Upper lobe of right lung (tissue), 1 donor: ENCODE measurements at regions not wholly inside any gene's neighbourhood (a gene's known extent, or its start where the extent isn't known, plus 50 kb on each side); places are given as distances from the start of the nearest gene placed in this dataset.

Experiments
- ATAC-seq: fragments of 200-7000 bp; cut with Tn5 transposase; one replicate; pipeline ENCODE4 v1.9.1; 2020; ENCODE audit warnings: mild to moderate bottlenecking, moderate library complexity
- DNase-seq: peaks from one replicate; pipeline ENCODE4 v3.0.0-alpha.2; 2020
- H3K27ac ChIP-seq: fragments of 200-600 bp; one replicate; pipeline ENCODE4 v1.8.0; 2022
- H3K27me3 ChIP-seq: fragments of 200-600 bp; one replicate; pipeline ENCODE4 v1.8.0; 2022; ENCODE audit warnings: mild to moderate bottlenecking
- H3K36me3 ChIP-seq: fragments of 200-600 bp; one replicate; pipeline ENCODE4 v1.8.0; 2022
- H3K4me1 ChIP-seq: fragments of 200-600 bp; one replicate; pipeline ENCODE4 v1.8.0; 2022
- H3K4me3 ChIP-seq: fragments of 200-600 bp; one replicate; pipeline ENCODE4 v1.8.0; 2022; ENCODE audit warnings: mild to moderate bottlenecking
- H3K9me3 ChIP-seq: fragments of 200-600 bp; one replicate; pipeline ENCODE4 v1.8.0; 2022
- CTCF ChIP-seq: fragments of 200-600 bp; IDR thresholded peaks from one replicate; pipeline ENCODE4 v1.8.0; 2022; ENCODE audit warnings: antibody characterized with exemption
- intact Hi-C: fragments of 100-400 bp; cut with DNase I; formaldehyde crosslinking; loops from one replicate; pipeline ENCODE4 v1.11.0; 2022
- donor health status: DM: no; HTN: yes; CAD: no; lungs with severe emphysema.

GRCh38 chr10:117718986-117719920 is 176.7 kb downstream of the EMX2 start:
- ATAC-seq (no peak), DNase-seq (no peak)
- TF ChIP-seq CTCF, result no peak
- no peaks in the 10 kb centered on the region for H3K4me1 ChIP-seq
- H3K27me3 ChIP-seq, result no peaks in the 10 kb centered on the region
- H3K27ac ChIP-seq, result no peak overlapping the region
- H3K36me3 ChIP-seq, result no peaks in the 10 kb centered on the region
- no peak overlapping the region for H3K4me3 ChIP-seq
- H3K9me3 ChIP-seq, result no peaks in the 10 kb centered on the region
- intact Hi-C loops, result no loop called here

GRCh38 chr10:117720931-117721835 is 178.6 kb downstream of the EMX2 start:
- DNase-seq (no peak), ATAC-seq (peak; percentile 46)
- TF ChIP-seq CTCF, result no peak
- H3K27me3 ChIP-seq, result no peaks in the 10 kb centered on the region
- no peaks in the 10 kb centered on the region for H3K36me3 ChIP-seq
- H3K4me1 ChIP-seq, result no peaks in the 10 kb centered on the region
- no peak overlapping the region for H3K4me3 ChIP-seq
- intact Hi-C loops, result no loop called here
- H3K9me3 ChIP-seq, result no peaks in the 10 kb centered on the region
- no peak overlapping the region for H3K27ac ChIP-seq

GRCh38 chr10:117721873-117722272 is 179.3 kb downstream of the EMX2 start:
- Histone ChIP-seq H3K4me1 (no peaks in the 10 kb centered on the region), H3K9me3 (no peaks in the 10 kb centered on the region), H3K36me3 (no peaks in the 10 kb centered on the region), H3K27ac (no peak overlapping the region), H3K27me3 (no peaks in the 10 kb centered on the region), H3K4me3 (no peak overlapping the region)
- DNase-seq (no peak), ATAC-seq (no peak)
- intact Hi-C loops, result no loop called here
- TF ChIP-seq CTCF, result no peak

- H3K9me3 ChIP-seq, result no peaks in the 10 kb centered on the region
- H3K27me3 ChIP-seq, result no peaks in the 10 kb centered on the region
- no peak for TF ChIP-seq CTCF
- no peaks in the 10 kb centered on the region for H3K4me1 ChIP-seq
- no peaks in the 10 kb centered on the region for H3K36me3 ChIP-seq
- ATAC-seq (no peak), DNase-seq (no peak)
- H3K27ac ChIP-seq, result no peak overlapping the region
- intact Hi-C loops, result no loop called here
- no peak overlapping the region for H3K4me3 ChIP-seq
These were observed 180.8 kb downstream of the EMX2 start for GRCh38 chr10:117723343-117723742.

GRCh38 chr10:117725993-117726392 is 183.4 kb downstream of the EMX2 start:
- DNase-seq (no peak), ATAC-seq (no peak)
- intact Hi-C loops, result no loop called here

More at GRCh38 chr10:117725993-117726392, 183.4 kb downstream of the EMX2 start:
- H3K9me3 ChIP-seq, result no peaks in the 10 kb centered on the region
- TF ChIP-seq CTCF, result no peak
- H3K4me3 ChIP-seq, result no peak overlapping the region
- H3K4me1 ChIP-seq, result no peaks in the 10 kb centered on the region
- H3K27me3 ChIP-seq, result peaks cover 7% of the 10 kb centered on the region
- H3K27ac ChIP-seq, result no peak overlapping the region
- no peaks in the 10 kb centered on the region for H3K36me3 ChIP-seq
